ENCODE measurements at regions not wholly inside any gene's neighbourhood (a gene's known extent, or its start where the extent isn't known, plus 50 kb on each side); places are given as distances from the start of the nearest gene placed in this dataset.

- Histone ChIP-seq H3F3A (ENCODE audit: insufficient read depth, low read length) (no peaks in the 10 kb centered on the region), H3K4me1 (ENCODE audit: low read length) (no peaks in the 10 kb centered on the region), H4K20me1 (ENCODE audit: insufficient read depth, low read length) (no peaks in the 10 kb centered on the region), H3K27me3 (replicated peaks; ENCODE audit: insufficient read depth, low read length) (no peaks in the 10 kb centered on the region), H3K79me2 (ENCODE audit: low read length) (no peaks in the 10 kb centered on the region), H3K4me2 (ENCODE audit: low read depth, low read length) (no peak overlapping the region), H2AFZ (ENCODE audit: low read length) (no peak overlapping the region), H3K9me2 (replicated peaks; ENCODE audit: insufficient read depth, low read length) (no peaks in the 10 kb centered on the region), H3K9ac (ENCODE audit: low read length) (no peak overlapping the region), H3K4me3 (ENCODE audit: low read length) (no peak overlapping the region), H3K9me3 (replicated peaks; ENCODE audit: insufficient read depth, low read length) (no peaks in the 10 kb centered on the region), H3K27ac (ENCODE audit: low read length) (no peak overlapping the region), H3K36me3 (replicated peaks; ENCODE audit: insufficient read depth, low read length) (no peaks in the 10 kb centered on the region)
- TF ChIP-seq EZH2phosphoT487 (IDR thresholded peaks at IDR 0.05; ENCODE audit: low read length) (no peak), EZH2 (optimal IDR thresholded peaks at IDR 0.05; ENCODE audit: low read depth, low read length) (no peak), CTCF (IDR thresholded peaks at IDR 0.05; ENCODE audit: low read length) (no peak)
- DNase-seq, result no peak
Measured at GRCh38 chr2:51404226-51404625, 372.3 kb upstream of the NRXN1 start.

- H3K9me2 ChIP-seq (replicated peaks; ENCODE audit: insufficient read depth, low read length), result no peaks in the 10 kb centered on the region
- no peaks in the 10 kb centered on the region for H3K79me2 ChIP-seq (ENCODE audit: low read length)
- no peaks in the 10 kb centered on the region for H3K36me3 ChIP-seq (replicated peaks; ENCODE audit: insufficient read depth, low read length)
- no peak overlapping the region for H3K9ac ChIP-seq (ENCODE audit: low read length)
- no peak overlapping the region for H3K27ac ChIP-seq (ENCODE audit: low read length)
- no peaks in the 10 kb centered on the region for H3K4me1 ChIP-seq (ENCODE audit: low read length)
- H3K4me2 ChIP-seq (ENCODE audit: low read depth, low read length), result no peak overlapping the region
- H3K9me3 ChIP-seq (replicated peaks; ENCODE audit: insufficient read depth, low read length), result no peaks in the 10 kb centered on the region
- no peaks in the 10 kb centered on the region for H3K27me3 ChIP-seq (replicated peaks; ENCODE audit: insufficient read depth, low read length)
- TF ChIP-seq CTCF (IDR thresholded peaks at IDR 0.05; ENCODE audit: low read length) (no peak), EZH2 (optimal IDR thresholded peaks at IDR 0.05; ENCODE audit: low read depth, low read length) (no peak), EZH2phosphoT487 (IDR thresholded peaks at IDR 0.05; ENCODE audit: low read length) (no peak)
- no peak overlapping the region for H2AFZ ChIP-seq (ENCODE audit: low read length)
- no peaks in the 10 kb centered on the region for H4K20me1 ChIP-seq (ENCODE audit: insufficient read depth, low read length)
- no peak for DNase-seq
- no peak overlapping the region for H3K4me3 ChIP-seq (ENCODE audit: low read length)
- H3F3A ChIP-seq (ENCODE audit: insufficient read depth, low read length), result no peaks in the 10 kb centered on the region
Measured at GRCh38 chr2:51401546-51401945, 369.6 kb upstream of the NRXN1 start.

- DNase-seq, result no peak
Measured at GRCh38 chr2:51387235-51387634, 355.3 kb upstream of the NRXN1 start.

More at GRCh38 chr2:51387235-51387634, 355.3 kb upstream of the NRXN1 start:
- H2AFZ ChIP-seq (ENCODE audit: low read length), result no peak overlapping the region
- no peak overlapping the region for H3K27ac ChIP-seq (ENCODE audit: low read length)
- TF ChIP-seq CTCF (IDR thresholded peaks at IDR 0.05; ENCODE audit: low read length) (no peak), EZH2phosphoT487 (IDR thresholded peaks at IDR 0.05; ENCODE audit: low read length) (no peak), EZH2 (optimal IDR thresholded peaks at IDR 0.05; ENCODE audit: low read depth, low read length) (no peak)
- H3K27me3 ChIP-seq (replicated peaks; ENCODE audit: insufficient read depth, low read length), result no peaks in the 10 kb centered on the region
- no peaks in the 10 kb centered on the region for H4K20me1 ChIP-seq (ENCODE audit: insufficient read depth, low read length)
- no peaks in the 10 kb centered on the region for H3K9me2 ChIP-seq (replicated peaks; ENCODE audit: insufficient read depth, low read length)
- no peak overlapping the region for H3K4me2 ChIP-seq (ENCODE audit: low read depth, low read length)
- no peaks in the 10 kb centered on the region for H3K9me3 ChIP-seq (replicated peaks; ENCODE audit: insufficient read depth, low read length)
- H3K9ac ChIP-seq (ENCODE audit: low read length), result no peak overlapping the region
- H3K36me3 ChIP-seq (replicated peaks; ENCODE audit: insufficient read depth, low read length), result no peaks in the 10 kb centered on the region
- H3K4me1 ChIP-seq (ENCODE audit: low read length), result no peaks in the 10 kb centered on the region
- no peaks in the 10 kb centered on the region for H3F3A ChIP-seq (ENCODE audit: insufficient read depth, low read length)
- no peak overlapping the region for H3K4me3 ChIP-seq (ENCODE audit: low read length)
- H3K79me2 ChIP-seq (ENCODE audit: low read length), result no peaks in the 10 kb centered on the region
